Breast epithelium (tissue), 3 donors: ENCODE measurements at regions not wholly inside any gene's neighbourhood (a gene's known extent, or its start where the extent isn't known, plus 50 kb on each side); places are given as distances from the start of the nearest gene placed in this dataset.

Source experiments
- CTCF ChIP-seq, 3 donors: fragments of 450-650 bp; IDR thresholded peaks; one replicate each; pipeline ENCODE4 v1.5.1; 2016 to 2017; ENCODE audit warnings: antibody characterized with exemption in 3 of 3, mild to moderate bottlenecking in 3 of 3, moderate library complexity in 3 of 3
- POLR2A ChIP-seq: fragments of 450-650 bp; IDR thresholded peaks from one replicate; pipeline ENCODE4 v1.6.1; 2016; ENCODE audit warnings: antibody characterized with exemption, mild to moderate bottlenecking, moderate library complexity
- POLR2AphosphoS5 ChIP-seq, 3 donors: sonication (generic); formaldehyde crosslinking; IDR thresholded peaks; one replicate each; pipeline ENCODE4 v1.6.1; 2017; ENCODE audit warnings: antibody characterized with exemption in 3 of 3

GRCh38 chr1:89459081-89459480, 65.5 kb upstream of the LRRC8B start:
- TF ChIP-seq CTCF (IDR thresholded peaks at IDR 0.05) (no peak), POLR2AphosphoS5 (IDR thresholded peaks at IDR 0.05) (no peak), POLR2A (no peak)
